Activated CD4-positive, CD25-positive, alpha-beta regulatory T cell treated with anti-CD3 and anti-CD28 coated beads, Interleukin-2, amount 50 U/mL, for 24 hours (primary cell): ENCODE measurements at regions not wholly inside any gene's neighbourhood (a gene's known extent, or its start where the extent isn't known, plus 50 kb on each side); places are given as distances from the start of the nearest gene placed in this dataset.
"Not testable (repeated sequence)": the region's sequence is repeated elsewhere in the genome, so short reads cannot be mapped to it uniquely, and the experiment has no call there.

Experiments
- ATAC-seq, 2 donors: fragments of 150-1000 bp; cut with Tn5 transposase; one replicate each; pipeline ENCODE4 v1.10.0; 2021; ENCODE audit warnings: mild to moderate bottlenecking in 1 of 2, moderate library complexity in 1 of 2

- no peak for ATAC-seq
These were observed 286.5 kb upstream of the SEMA6A start for GRCh38 chr5:116861097-116861496.

GRCh38 chr5:116859666-116860320 is 285.2 kb upstream of the SEMA6A start:
- ATAC-seq = no peak

DNA sequence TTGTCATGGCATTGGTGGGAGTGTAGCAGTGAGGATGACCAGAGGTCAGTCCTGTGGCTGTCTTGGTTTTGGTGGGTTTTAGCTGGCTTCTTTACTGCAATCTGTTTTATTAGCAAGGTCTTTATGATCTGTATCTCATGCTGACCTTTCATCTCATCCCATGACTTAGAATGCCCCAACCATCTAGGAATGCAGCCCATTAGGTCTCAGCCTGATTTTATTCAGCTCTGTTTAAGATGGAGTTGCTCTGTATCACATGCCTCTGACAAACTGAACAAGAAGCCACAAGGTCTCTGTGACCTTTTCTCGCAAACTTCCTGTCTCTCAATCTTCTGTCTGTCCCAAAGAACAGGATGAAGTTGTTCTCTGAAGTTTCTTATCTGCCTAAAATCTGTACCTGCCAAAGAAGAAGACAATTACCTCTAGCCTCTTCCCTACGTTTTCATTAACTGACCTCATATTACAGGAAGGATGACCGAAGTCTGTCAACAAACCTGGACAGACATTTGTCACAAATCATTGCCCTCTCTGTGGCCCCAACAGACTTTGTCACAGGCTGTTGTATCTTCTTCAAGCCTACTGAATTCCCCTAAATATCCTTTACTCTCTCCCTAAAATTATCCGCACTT is 284.2 kb upstream of the SEMA6A start:
- no peak for ATAC-seq

- ATAC-seq = not testable (repeated sequence)
These were observed 283.4 kb upstream of the SEMA6A start for GRCh38 chr5:116858020-116858419.

DNA sequence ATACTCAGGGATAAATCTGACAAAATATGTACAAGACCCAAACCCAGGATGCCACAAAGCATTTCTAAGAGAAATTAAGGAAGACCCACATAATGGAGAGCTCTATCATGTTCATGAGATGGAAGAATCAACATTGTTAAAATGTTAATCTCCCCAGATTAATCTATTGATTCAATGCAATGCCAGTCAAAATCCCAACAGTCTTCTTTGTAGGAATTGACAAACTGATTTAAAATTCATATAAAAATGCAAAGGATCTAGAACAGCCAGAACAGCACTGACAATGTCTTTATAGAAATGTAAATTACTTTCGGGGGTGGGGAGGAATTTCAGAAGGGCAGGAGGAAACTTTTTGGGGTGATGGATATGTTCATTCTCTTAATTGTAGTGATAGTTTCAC is 281.6 kb upstream of the SEMA6A start:
- ATAC-seq = no peak

GRCh38 chr5:116853992-116854391 is 279.4 kb upstream of the SEMA6A start:
- no peak for ATAC-seq

DNA sequence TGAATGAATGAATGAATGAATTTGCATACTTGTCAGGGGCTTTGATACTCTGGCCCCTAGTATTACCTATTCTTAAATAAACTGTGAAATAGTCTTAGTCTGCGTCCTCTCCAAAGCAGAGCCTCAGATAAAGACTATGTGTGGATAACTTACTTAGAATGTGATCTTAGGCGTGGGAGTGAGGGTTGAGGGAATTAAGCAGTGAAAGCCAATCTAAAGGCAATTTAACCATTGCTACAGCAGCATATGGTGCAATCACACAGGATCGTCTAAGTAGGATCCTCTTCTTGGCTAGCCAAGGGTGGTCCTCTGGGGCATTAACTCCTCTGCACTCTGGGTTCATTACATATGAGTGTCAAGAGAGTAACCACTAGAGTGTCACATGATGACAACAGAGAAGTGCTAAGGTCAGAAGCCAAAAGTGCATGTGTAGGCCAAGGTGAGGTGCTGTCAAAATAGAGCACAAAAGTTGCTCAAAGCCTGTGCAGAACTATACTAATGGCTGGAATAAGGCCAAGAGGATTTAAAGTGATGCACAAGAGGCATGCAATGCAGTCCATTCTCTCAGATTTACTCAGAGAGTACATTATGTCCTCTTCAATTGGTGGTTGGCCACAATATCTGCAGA is 274.4 kb upstream of the SEMA6A start:
- ATAC-seq = no peak

DNA sequence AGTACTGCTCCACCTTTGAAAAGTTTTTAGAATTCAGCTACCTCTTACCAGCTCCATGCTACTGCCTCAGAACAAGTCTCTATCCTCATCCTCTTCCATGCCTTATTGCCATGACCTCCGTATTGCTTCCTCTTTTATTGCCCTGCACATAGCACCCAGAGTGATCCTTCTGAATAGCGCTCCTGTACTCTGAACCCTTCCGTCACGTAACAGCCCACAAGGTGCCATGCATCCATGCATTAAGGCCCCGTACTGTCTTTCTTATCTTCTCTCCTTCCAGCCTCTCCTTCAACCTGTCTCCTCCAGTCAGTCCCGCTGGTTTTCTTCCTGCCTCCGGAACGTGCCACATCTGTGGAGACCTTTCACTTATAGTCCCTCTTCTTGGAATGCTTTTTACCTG is 273.3 kb upstream of the SEMA6A start:
- no peak for ATAC-seq

GRCh38 chr5:116844015-116844414 is 269.4 kb upstream of the SEMA6A start:
- ATAC-seq = no peak

DNA sequence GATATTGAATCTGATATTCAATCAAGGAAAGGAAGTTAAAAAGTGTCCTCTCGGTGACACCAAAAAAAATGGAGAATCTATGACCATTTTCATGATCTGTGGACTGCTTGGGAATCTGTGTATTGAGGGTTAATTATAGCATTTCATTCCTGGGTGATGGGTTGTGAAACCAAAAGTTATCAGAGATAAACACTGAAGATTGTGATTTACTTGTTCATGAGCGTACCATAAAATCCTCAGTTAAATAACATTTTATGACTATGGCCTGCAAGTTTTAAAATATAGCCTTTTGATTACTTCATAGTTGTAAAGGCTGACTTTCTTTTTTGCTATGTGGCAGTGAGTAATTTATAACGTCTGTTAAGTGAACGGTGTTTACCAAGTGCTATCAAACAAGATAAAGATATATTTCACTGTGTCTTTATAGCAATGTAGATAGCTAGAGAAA is 267.9 kb upstream of the SEMA6A start:
- no peak for ATAC-seq

DNA sequence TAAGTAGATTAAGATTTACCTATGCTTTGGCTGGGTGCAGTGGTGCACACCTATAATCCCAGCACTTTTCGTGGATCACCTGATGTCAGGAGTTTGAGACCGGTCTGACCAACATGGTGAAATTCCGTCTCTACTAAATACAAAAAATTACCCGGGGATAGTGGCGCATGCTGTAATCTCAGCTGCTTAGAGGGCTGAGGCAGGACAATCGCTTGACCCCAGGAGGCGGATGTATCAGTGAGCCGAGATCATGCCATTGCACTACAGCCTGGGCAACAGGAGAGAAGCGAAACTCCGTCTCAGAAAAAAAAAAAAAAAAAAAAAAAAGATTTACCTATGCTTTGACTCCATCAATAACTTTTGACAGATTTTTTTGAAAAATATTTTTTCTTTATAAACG is 267.1 kb upstream of the SEMA6A start:
- ATAC-seq = no peak

GRCh38 chr5:116838011-116838536 is 263.5 kb upstream of the SEMA6A start:
- ATAC-seq = no peak

DNA sequence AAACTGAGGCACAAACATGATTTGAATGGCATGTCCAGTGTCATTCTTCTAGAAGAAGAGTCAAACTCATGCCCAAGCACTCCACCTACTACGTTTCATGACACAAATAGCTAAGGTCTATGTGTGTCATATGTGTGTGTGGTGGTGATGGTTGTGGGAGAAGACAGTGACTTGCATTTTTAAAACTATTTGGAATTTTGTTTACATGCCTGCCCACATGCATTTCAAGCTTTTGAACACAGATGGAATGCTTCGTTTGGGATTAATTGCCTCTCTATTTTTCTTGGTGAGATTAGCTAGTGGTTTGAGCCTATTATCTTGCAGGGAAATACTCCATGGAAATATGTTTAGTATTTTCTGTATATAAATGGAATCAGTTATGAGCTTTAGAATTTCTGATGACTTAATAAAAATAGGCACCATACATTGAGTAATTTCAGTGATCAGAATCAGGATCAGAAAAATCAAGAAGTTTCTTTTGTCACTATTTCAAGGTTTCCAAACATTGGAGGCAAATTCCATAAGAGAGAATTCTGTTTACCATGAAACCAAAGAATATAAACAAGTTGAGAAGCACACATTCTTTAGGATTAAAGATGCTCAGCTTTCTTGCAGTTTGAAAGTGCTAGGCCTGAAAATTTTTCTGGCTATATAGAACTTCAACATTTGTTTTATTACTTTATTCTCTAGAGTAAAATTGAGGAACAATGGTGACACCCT is 260.3 kb upstream of the SEMA6A start:
- ATAC-seq = no peak

DNA sequence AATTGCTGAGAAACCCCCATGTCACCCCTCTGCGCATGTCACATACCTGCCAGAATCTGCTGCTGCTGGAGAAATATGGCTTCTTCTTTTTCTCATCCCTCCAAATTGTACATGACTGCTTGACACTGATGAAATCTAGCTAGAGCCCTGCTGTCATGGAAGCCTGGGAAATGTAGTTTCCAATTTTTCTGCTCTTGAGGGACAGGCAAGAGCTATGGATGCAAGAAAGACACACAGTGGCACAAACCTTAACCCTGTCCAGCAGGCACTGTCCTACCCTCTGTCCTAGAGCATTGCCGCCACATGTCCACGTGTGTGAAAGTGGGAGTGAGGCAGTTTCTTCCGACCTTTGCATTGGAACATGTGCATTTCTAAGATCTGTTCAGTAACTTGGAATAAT is 255.5 kb upstream of the SEMA6A start:
- no peak for ATAC-seq

- ATAC-seq = no peak
These were observed 252.5 kb upstream of the SEMA6A start for GRCh38 chr5:116827078-116827477.

GRCh38 chr5:116825486-116825885 is 250.9 kb upstream of the SEMA6A start:
- no peak for ATAC-seq

DNA sequence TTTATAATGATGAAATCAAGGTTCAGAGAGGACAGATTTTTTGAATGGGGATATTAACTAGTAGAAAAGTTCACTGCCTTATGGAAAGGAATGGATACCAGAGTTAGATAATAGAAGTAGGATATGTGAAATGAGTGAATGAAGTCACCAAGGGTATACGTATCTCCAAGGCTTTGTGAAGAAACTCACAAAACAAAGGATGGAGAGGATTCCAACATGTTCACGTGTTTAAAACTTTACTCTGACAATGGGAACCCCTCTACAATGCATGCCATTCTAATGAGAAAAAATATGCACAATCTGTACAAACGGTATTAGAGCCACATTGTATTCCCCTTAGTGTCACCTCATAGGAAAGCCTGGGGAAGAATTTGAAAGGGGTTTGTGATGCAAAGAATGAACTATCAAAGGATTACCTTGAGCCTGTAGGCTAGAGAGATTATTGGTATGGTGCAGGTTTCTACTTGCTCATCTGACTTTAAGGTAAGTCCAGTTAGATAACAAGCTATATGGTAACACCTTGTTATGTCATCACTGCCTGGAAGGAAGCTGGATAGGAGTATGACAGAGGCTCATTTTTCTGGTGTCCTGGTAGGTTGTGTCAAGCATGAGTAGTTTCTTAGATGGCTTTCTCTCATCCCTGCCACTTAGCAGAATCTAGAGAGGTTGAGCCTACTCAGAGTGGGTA is 250.3 kb upstream of the SEMA6A start:
- no peak for ATAC-seq

DNA sequence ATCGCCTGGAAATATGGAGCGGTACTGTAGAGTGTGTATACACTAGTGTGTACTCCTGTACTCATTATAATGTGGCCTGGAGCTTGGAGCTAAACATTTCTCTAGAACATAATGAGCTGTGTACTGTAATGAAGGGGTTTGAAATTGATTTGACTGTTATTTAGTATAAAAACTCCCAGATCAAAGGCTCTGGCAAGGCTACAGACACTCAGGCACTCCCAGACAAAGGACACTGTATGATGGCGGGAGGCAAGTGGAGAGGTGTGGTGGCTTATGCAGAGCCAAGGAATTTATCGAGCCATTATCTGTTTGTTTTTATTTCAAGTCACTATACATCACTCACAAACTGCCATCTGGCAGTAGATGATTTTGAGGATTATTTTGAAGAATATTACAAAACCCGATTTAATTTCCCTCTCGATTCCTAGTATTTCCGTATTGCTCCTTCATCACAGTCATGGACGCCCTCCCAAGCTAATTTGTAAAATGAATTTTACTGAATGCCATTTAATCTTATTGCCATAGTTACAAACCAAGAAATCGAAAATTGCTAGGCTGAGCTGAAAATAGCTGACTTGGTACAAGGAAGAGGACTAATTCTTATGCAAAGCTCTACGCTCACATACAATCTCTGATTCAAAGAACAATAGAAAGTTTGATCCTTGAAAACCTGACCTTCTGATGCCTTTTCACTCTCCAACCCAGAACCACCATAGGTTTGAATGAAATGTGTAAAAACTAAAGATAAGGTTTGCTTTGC is 240.2 kb upstream of the SEMA6A start:
- no peak for ATAC-seq

GRCh38 chr5:116813906-116814305 is 239.3 kb upstream of the SEMA6A start:
- ATAC-seq = no peak

DNA sequence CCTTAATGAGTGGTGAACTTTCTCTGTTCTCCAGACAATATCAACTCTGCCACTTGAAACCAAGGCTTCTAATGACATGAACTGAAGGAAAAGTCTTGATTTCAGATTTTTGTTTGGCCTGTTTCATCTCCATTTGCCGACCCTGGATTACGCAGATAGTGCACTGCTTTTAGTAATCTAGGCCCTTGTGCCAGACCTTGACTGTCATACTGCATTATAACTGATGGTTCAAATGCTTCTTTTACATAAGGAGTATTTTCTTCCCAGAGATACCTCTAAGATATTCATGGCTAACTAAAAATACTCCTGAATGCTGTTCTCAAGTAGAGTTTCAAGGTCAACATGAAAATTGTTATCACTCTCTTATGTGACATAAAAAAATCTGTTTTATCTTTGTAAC is 238.7 kb upstream of the SEMA6A start:
- no peak for ATAC-seq

DNA sequence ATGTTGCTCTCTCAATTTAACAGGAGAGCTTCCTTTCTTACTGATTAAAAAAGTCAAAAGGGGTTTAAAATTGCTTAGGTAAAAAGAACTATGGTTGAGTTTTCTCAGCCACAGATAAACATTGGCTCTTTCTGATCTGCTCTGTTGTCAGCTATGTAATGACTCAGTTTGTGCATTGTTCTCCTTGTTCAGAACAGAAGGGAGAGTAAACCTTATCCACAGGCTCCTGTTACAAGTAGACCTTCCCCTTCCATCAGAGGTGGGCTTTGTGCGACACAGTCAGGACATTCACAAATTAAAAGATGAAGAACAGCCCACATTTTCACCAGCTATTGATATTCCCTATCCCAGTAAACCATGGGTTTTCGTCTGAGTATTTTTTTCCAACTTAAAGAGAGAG is 236.3 kb upstream of the SEMA6A start:
- ATAC-seq = no peak

DNA sequence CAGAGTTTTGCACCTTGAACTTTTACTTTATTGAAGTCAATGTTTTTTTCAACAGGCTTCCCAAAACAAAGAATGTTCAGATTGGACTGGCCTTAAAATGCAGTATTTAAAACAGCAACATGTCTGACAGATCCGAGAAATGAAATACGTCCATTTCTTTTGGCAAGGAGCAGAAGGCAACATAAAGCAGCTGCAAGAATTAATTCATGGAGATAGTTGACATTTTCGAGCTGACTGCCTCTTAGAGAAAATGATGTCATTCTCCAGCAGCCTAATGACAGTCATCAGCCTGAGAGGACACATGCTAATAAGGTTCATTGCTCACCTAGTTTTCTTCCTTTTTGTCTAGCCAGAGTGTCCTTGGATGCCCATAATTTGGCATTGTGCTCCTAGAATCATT is 232.2 kb upstream of the SEMA6A start:
- no peak for ATAC-seq
